ENCODE measurements at regions not wholly inside any gene's neighbourhood (a gene's known extent, or its start where the extent isn't known, plus 50 kb on each side); places are given as distances from the start of the nearest gene placed in this dataset.

DNA sequence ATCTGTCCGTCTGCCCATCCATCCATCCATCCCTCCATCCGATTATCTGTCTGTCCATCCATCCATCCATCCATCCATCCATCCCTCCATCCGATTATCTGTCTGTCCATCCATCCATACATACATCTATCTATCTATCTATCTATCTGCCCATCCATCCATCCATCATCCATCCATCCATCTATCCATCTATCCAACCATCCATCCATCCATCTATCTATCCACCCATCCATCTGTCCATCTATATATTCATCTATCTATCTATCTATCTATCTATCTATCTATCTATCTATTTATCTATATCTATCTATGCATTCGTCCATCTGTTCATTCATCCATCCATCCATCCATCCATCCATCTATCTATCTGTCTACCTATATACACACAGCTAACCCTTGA lies 471.1 kb upstream of the ZNF507 start:
- no peak overlapping the region for H3K4me3 ChIP-seq (ENCODE audit: low read depth, low read length)
- no peak for TF ChIP-seq CTCF (IDR thresholded peaks at IDR 0.05; ENCODE audit: low read depth, low read length)

GRCh38 chr19:31875591-31875990 lies 469.8 kb upstream of the ZNF507 start:
- TF ChIP-seq CTCF (IDR thresholded peaks at IDR 0.05; ENCODE audit: low read depth, low read length): no peak

GRCh38 chr19:31880283-31880682 lies 465.1 kb upstream of the ZNF507 start:
- no peak for TF ChIP-seq CTCF (IDR thresholded peaks at IDR 0.05; ENCODE audit: low read depth, low read length)
- H3K4me3 ChIP-seq (ENCODE audit: low read depth, low read length): no peak overlapping the region

More at GRCh38 chr19:31875591-31875990, 469.8 kb upstream of the ZNF507 start:
- H3K4me3 ChIP-seq (ENCODE audit: low read depth, low read length): no peak overlapping the region

DNA sequence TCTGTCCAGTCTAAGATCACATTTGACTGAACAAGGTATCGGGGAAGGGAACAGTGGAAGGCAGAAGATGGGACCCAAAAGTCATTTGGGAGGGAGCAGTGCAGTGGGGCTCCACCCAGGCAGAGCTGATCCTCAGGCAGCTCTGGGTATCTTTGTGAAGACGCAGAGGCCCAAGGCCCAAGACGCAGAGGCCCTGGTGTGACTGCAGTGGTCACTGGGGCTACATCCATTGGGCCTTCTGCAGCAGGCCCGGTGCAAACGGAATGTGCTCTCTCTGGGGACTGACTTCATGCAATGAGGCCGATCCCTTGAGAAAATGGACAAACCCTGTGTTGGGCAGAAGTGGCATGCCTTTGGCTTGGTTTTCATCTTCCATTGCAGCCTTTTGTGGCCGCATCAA lies 463.4 kb upstream of the ZNF507 start:
- H3K4me3 ChIP-seq (ENCODE audit: low read depth, low read length): no peak overlapping the region
- TF ChIP-seq CTCF (IDR thresholded peaks at IDR 0.05; ENCODE audit: low read depth, low read length): no peak

GRCh38 chr19:31882709-31883108 lies 462.7 kb upstream of the ZNF507 start:
- TF ChIP-seq CTCF (IDR thresholded peaks at IDR 0.05; ENCODE audit: low read depth, low read length): no peak

GRCh38 chr19:31883296-31883990 lies 462.0 kb upstream of the ZNF507 start:
- TF ChIP-seq CTCF (IDR thresholded peaks at IDR 0.05; ENCODE audit: low read depth, low read length): no peak
- H3K4me3 ChIP-seq (ENCODE audit: low read depth, low read length): no peak overlapping the region

More at GRCh38 chr19:31882709-31883108, 462.7 kb upstream of the ZNF507 start:
- H3K4me3 ChIP-seq (ENCODE audit: low read depth, low read length): no peak overlapping the region

DNA sequence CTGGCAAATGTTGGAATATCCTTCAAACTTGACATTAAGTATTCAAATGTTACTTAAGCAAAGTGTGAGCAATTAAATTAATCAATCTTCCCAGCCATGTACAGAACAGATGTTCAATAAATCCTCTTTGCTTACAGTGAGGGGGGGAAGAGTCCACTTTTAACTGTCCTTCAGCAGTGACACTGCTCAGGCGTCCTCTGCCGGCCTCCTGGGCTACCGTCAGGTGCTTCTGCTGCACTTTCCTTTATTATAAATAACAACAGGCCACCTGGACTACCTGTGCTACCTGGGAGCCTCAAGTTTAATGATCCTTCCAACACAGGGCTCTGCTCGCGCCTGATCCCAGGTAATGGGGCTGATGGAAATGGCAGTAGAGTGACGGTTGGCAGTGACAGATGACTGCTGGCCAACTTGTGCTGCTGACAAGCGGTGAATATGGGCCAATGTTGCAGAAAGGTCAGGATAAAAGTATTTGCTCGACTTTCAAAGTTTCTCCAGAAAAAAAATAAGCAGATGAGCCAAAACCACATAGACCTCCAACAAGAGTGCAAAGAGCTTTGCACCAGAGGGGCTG lies 460.0 kb upstream of the ZNF507 start:
- H3K4me3 ChIP-seq (ENCODE audit: low read depth, low read length): no peak overlapping the region
- TF ChIP-seq CTCF (IDR thresholded peaks at IDR 0.05; ENCODE audit: low read depth, low read length): no peak

Measured in WI38 (cell line).